Prostate gland (tissue), 1 donor: ENCODE measurements at regions not wholly inside any gene's neighbourhood (a gene's known extent, or its start where the extent isn't known, plus 50 kb on each side); places are given as distances from the start of the nearest gene placed in this dataset.

ENCODE experiments used
- POLR2A ChIP-seq: fragments of 450-650 bp; IDR thresholded peaks from one replicate; pipeline ENCODE4 v1.6.1; 2016; ENCODE audit warnings: antibody characterized with exemption, mild to moderate bottlenecking
- POLR2AphosphoS5 ChIP-seq: sonication (generic); formaldehyde crosslinking; IDR thresholded peaks from one replicate; pipeline ENCODE4 v1.6.1; 2017; ENCODE audit warnings: antibody characterized with exemption

GRCh38 chr1:118827636-118828035 lies 160.5 kb downstream of the TBX15 start:
- no peak for TF ChIP-seq POLR2A
- TF ChIP-seq POLR2AphosphoS5: no peak
